MG63 (cell line): ENCODE measurements at regions not wholly inside any gene's neighbourhood (a gene's known extent, or its start where the extent isn't known, plus 50 kb on each side); places are given as distances from the start of the nearest gene placed in this dataset.
A peak's percentile ranks its signal among the peaks of the same experiment; 100 is the strongest.
"Not testable (repeated sequence)": the region's sequence is repeated elsewhere in the genome, so short reads cannot be mapped to it uniquely, and the experiment has no call there.

Experiments
- DNase-seq: peaks from one replicate; pipeline ENCODE4 v3.0.0-alpha.2; 2020
- H3K27me3 ChIP-seq: fragments of 250-450 bp; sonication (Bioruptor Pico); 2 replicates; pipeline ENCODE4 v1.5.1; 2020; ENCODE audit warnings: mild to moderate bottlenecking, moderate library complexity
- H3K36me3 ChIP-seq: fragments of 250-450 bp; sonication (Bioruptor Pico); 2 replicates; pipeline ENCODE4 v1.5.1; 2020; ENCODE audit warnings: mild to moderate bottlenecking, moderate library complexity
- H3K4me3 ChIP-seq: fragments of 250-450 bp; sonication (Bioruptor Pico); 2 replicates; pipeline ENCODE4 v1.5.1; 2020; ENCODE audit warnings: mild to moderate bottlenecking, moderate library complexity
- H3K9me3 ChIP-seq: fragments of 250-450 bp; sonication (Bioruptor Pico); 2 replicates; pipeline ENCODE4 v1.5.1; 2020; ENCODE audit warnings: mild to moderate bottlenecking, moderate library complexity

- H3K27me3 ChIP-seq, H3K4me3 ChIP-seq, DNase-seq, H3K36me3 ChIP-seq, H3K9me3 ChIP-seq: not testable (repeated sequence)
These were observed 60.6 kb downstream of the GOLGA8T start for GRCh38 chr15:30195355-30196008.

- not testable (repeated sequence) for H3K27me3 ChIP-seq, H3K4me3 ChIP-seq, H3K9me3 ChIP-seq, H3K36me3 ChIP-seq
- peak; percentile 54 for DNase-seq
These were observed 61.1 kb downstream of the GOLGA8T start for GRCh38 chr15:30196009-30196375.

- not testable (repeated sequence) for H3K36me3 ChIP-seq, DNase-seq, H3K9me3 ChIP-seq, H3K27me3 ChIP-seq, H3K4me3 ChIP-seq
These were observed 61.9 kb downstream of the GOLGA8T start for GRCh38 chr15:30196769-30197168.

- not testable (repeated sequence) for H3K4me3 ChIP-seq, H3K9me3 ChIP-seq, H3K36me3 ChIP-seq, H3K27me3 ChIP-seq, DNase-seq
These were observed 66.7 kb downstream of the GOLGA8T start for GRCh38 chr15:30201517-30201916.

- not testable (repeated sequence) for H3K27me3 ChIP-seq, H3K4me3 ChIP-seq, H3K9me3 ChIP-seq, H3K36me3 ChIP-seq, DNase-seq
These were observed 78.9 kb downstream of the GOLGA8T start for GRCh38 chr15:30213733-30214132.

- H3K36me3 ChIP-seq, H3K9me3 ChIP-seq, DNase-seq, H3K27me3 ChIP-seq, H3K4me3 ChIP-seq: not testable (repeated sequence)
These were observed 87.0 kb downstream of the GOLGA8T start for GRCh38 chr15:30221803-30222202.

- peak; percentile 2 for DNase-seq
- H3K36me3 ChIP-seq, H3K4me3 ChIP-seq: not testable (repeated sequence)
These were observed 88.1 kb downstream of the GOLGA8T start for GRCh38 chr15:30222798-30223591.

GRCh38 chr15:30225233-30225891 is 90.5 kb downstream of the GOLGA8T start:
- H3K4me3 ChIP-seq, H3K9me3 ChIP-seq, H3K27me3 ChIP-seq, DNase-seq, H3K36me3 ChIP-seq: not testable (repeated sequence)

More at GRCh38 chr15:30222798-30223591, 88.1 kb downstream of the GOLGA8T start:
- not testable (repeated sequence) for H3K27me3 ChIP-seq, H3K9me3 ChIP-seq

- H3K9me3 ChIP-seq, H3K4me3 ChIP-seq, H3K27me3 ChIP-seq, DNase-seq, H3K36me3 ChIP-seq: not testable (repeated sequence)
These were observed 126.7 kb downstream of the GOLGA8T start for GRCh38 chr15:30261432-30262141.

- DNase-seq, H3K9me3 ChIP-seq, H3K27me3 ChIP-seq, H3K36me3 ChIP-seq, H3K4me3 ChIP-seq: not testable (repeated sequence)
These were observed 127.2 kb downstream of the GOLGA8T start for GRCh38 chr15:30262142-30262460.

GRCh38 chr15:30264000-30264399 is 129.1 kb downstream of the GOLGA8T start:
- H3K9me3 ChIP-seq, H3K4me3 ChIP-seq, H3K27me3 ChIP-seq, DNase-seq, H3K36me3 ChIP-seq: not testable (repeated sequence)

- H3K36me3 ChIP-seq, H3K27me3 ChIP-seq, H3K9me3 ChIP-seq, H3K4me3 ChIP-seq, DNase-seq: not testable (repeated sequence)
These were observed 98.0 kb downstream of the CHRFAM7A start for GRCh38 chr15:30295150-30295844.

- H3K4me3 ChIP-seq, DNase-seq, H3K36me3 ChIP-seq, H3K9me3 ChIP-seq, H3K27me3 ChIP-seq: not testable (repeated sequence)
These were observed 89.4 kb downstream of the CHRFAM7A start for GRCh38 chr15:30303968-30304367.
